CD14-positive monocyte (primary cell): ENCODE measurements at regions not wholly inside any gene's neighbourhood (a gene's known extent, or its start where the extent isn't known, plus 50 kb on each side); places are given as distances from the start of the nearest gene placed in this dataset.

Experiments used
- DNase-seq, 3 donors: peaks; one replicate each; pipeline ENCODE4 v3.0.0-alpha.2; 2011 to 2022
- H2AFZ ChIP-seq: 2 replicates; pipeline ENCODE4 v1.6.0; 2012; ENCODE audit warnings: mild to moderate bottlenecking, low read depth, low read length, inconsistent platforms; ENCODE audit not compliant: insufficient read depth, poor library complexity, severe bottlenecking
- H3K27ac ChIP-seq, 2 donors: 1 replicate in 1 of 2; 2 replicates in 1 of 2; pipeline ENCODE4 v1.5.1; 2012 to 2013; ENCODE audit warnings: low read length in 2 of 2, control low read depth in 1 of 2, inconsistent platforms in 1 of 2, low read depth in 1 of 2, mild to moderate bottlenecking in 1 of 2
- H3K27me3 ChIP-seq, 2 donors: one replicate each; pipeline versions ENCODE4 v1.6.0 to v1.6.1; 2011 to 2013; ENCODE audit warnings: low read length in 2 of 2; ENCODE audit not compliant: control insufficient read depth in 2 of 2, insufficient read depth in 2 of 2
- H3K36me3 ChIP-seq, 2 donors: replicated peaks in 1 of 2; 1 replicate in 1 of 2; 2 replicates in 1 of 2; pipeline versions ENCODE4 v1.5.1 to v1.6.1; 2012 to 2013; ENCODE audit warnings: low read length in 2 of 2, control low read depth in 1 of 2, inconsistent platforms in 1 of 2, mild to moderate bottlenecking in 1 of 2; ENCODE audit not compliant: insufficient read depth in 2 of 2, control insufficient read depth in 1 of 2
- H3K4me1 ChIP-seq, 2 donors: 1 replicate in 1 of 2; 2 replicates in 1 of 2; pipeline versions ENCODE4 v1.5.1 to v1.6.1; 2012 to 2013; ENCODE audit warnings: low read length in 2 of 2, control low read depth in 1 of 2, inconsistent platforms in 1 of 2, mild to moderate bottlenecking in 1 of 2, moderate library complexity in 1 of 2; ENCODE audit not compliant: insufficient read depth in 2 of 2, control insufficient read depth in 1 of 2
- H3K4me2 ChIP-seq: replicated peaks from 2 replicates; pipeline ENCODE3; 2012; ENCODE audit warnings: low read length, moderate library complexity, mild to moderate bottlenecking; ENCODE audit not compliant: poor library complexity, severe bottlenecking; ENCODE audit errors: extremely low read depth
- H3K4me3 ChIP-seq, 3 experiments: fragments of 200-600 bp in 1 of 3; sonication (generic) in 1 of 3; replicated peaks in 1 of 3; 1 replicate in 2 of 3; 2 replicates in 1 of 3; pipeline ENCODE4 v1.5.1; 2011 to 2013; ENCODE audit warnings: low read length in 3 of 3, mild to moderate bottlenecking in 3 of 3, control low read depth in 2 of 3, low read depth in 2 of 3, inconsistent platforms in 1 of 3, moderate library complexity in 1 of 3
- H3K79me2 ChIP-seq: 2 replicates; pipeline ENCODE4 v1.6.0; 2012; ENCODE audit warnings: mild to moderate bottlenecking, control low read depth, inconsistent platforms, low read length, moderate library complexity; ENCODE audit not compliant: insufficient read depth
- H3K9ac ChIP-seq: 2 replicates; pipeline ENCODE4 v1.6.0; 2017; ENCODE audit warnings: low read length, mild to moderate bottlenecking; ENCODE audit not compliant: insufficient read depth, poor library complexity, severe bottlenecking
- H3K9me3 ChIP-seq, 2 donors: replicated peaks in 1 of 2; 1 replicate in 1 of 2; 2 replicates in 1 of 2; pipeline versions ENCODE4 v1.5.1 to v1.6.1; 2012 to 2013; ENCODE audit warnings: low read length in 2 of 2, control low read depth in 1 of 2; ENCODE audit not compliant: control insufficient read depth in 1 of 2, insufficient read depth in 1 of 2
- H4K20me1 ChIP-seq: 2 replicates; pipeline ENCODE4 v1.6.0; 2012; ENCODE audit warnings: mild to moderate bottlenecking, low read length, control low read depth, moderate library complexity; ENCODE audit not compliant: insufficient read depth
- H3K27ac Mint-ChIP-seq, 7 donors: one replicate each; pipeline ENCODE4 v1.8.0; 2020; ENCODE audit warnings: mild to moderate bottlenecking in 7 of 7, mixed read lengths in 7 of 7, moderate library complexity in 6 of 7, inconsistent platforms in 2 of 7
- H3K27me3 Mint-ChIP-seq, 3 donors: one replicate each; pipeline ENCODE4 v1.8.0; 2021 to 2022; ENCODE audit warnings: low read depth in 3 of 3, mild to moderate bottlenecking in 3 of 3, mixed read lengths in 3 of 3, moderate library complexity in 3 of 3, inconsistent platforms in 1 of 3
- H3K36me3 Mint-ChIP-seq, 2 donors: one replicate each; pipeline ENCODE4 v1.8.0; 2020; ENCODE audit warnings: mixed read lengths in 2 of 2, inconsistent platforms in 1 of 2, mild to moderate bottlenecking in 1 of 2
- H3K4me1 Mint-ChIP-seq: one replicate; pipeline ENCODE4 v1.8.0; 2020; ENCODE audit warnings: mild to moderate bottlenecking, mixed read lengths
- H3K4me3 Mint-ChIP-seq, 2 donors: one replicate each; pipeline ENCODE4 v1.8.0; 2020; ENCODE audit warnings: mild to moderate bottlenecking in 2 of 2, mixed read lengths in 2 of 2, moderate library complexity in 1 of 2
- H3K9me3 Mint-ChIP-seq, 7 donors: one replicate each; pipeline ENCODE4 v1.8.0; 2020 to 2022; ENCODE audit warnings: mixed read lengths in 7 of 7, mild to moderate bottlenecking in 6 of 7, moderate library complexity in 6 of 7, inconsistent platforms in 2 of 7
- CTCF ChIP-seq: fragments of 200-600 bp; IDR thresholded peaks from one replicate; pipeline ENCODE4 v1.8.0; 2022; ENCODE audit warnings: antibody characterized with exemption, mild to moderate bottlenecking
- WGBS: methylation state at CpG from one replicate; pipeline ENCODE4 v1.1.5; 2013; ENCODE audit warnings: missing lambda C conversion rate; ENCODE audit not compliant: insufficient coverage; 5-methylcytosine and 5-hydroxymethylcytosine counted together
- intact Hi-C, 2 donors: fragments of 100-400 bp; cut with micrococcal nuclease; formaldehyde crosslinking; loops; one replicate each; pipeline versions ENCODE4 v1.15.0 to v1.15.1; 2023

DNA sequence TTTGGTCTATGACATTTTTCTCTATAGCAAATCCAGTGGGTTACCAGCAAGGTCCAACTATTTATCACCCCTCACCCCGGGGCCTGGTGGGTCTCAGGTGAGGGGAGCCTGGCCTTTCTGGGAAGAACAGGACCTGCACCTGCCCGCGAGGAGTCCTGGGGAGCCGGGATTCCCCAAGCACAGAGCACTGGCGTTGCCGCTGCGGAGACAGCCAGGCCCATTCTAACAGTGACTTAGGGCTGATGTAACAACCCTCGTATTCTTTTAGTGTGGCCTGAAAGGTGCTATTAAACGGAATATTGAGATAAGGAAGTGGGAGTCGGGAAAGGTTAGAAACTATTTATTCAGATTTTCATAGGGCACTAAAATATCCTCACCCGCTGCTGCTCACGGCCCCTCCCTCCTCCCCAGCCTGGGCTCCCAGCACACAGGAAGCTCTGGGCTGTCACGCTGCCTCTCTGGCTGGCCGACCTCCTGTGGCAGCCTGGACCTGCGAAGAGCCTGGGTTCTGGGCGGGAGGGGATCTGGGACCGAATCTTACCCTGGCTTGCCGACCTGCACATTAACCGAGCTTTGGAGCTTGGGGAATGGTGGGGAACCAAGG is 141.2 kb downstream of the MIAT start:
- Histone ChIP-seq H3K9ac (no peak overlapping the region), H3K27ac (no peak overlapping the region), H3K79me2 (no peaks in the 10 kb centered on the region), H4K20me1 (no peaks in the 10 kb centered on the region), H3K27me3 (no peaks in the 10 kb centered on the region), H3K9me3 (no peaks in the 10 kb centered on the region), H3K4me1 (no peaks in the 10 kb centered on the region), H3K4me2 (no peak overlapping the region), H3K36me3 (peaks cover 0 to under 1% of the 10 kb centered on the region in 2 donors), H2AFZ (no peak overlapping the region), H3K4me3 (no peak overlapping the region)
- no peak overlapping the region for H3K4me3 Mint-ChIP-seq
- 99% methylated on average over 8 of the region's 19 CpGs for WGBS
- H3K4me1 Mint-ChIP-seq, result no peaks in the 10 kb centered on the region
- intact Hi-C loops, result no loop called here
- no peak for TF ChIP-seq CTCF
- H3K36me3 Mint-ChIP-seq, result peaks cover 7 to 10% of the 10 kb centered on the region in 2 donors
- no peak for DNase-seq
- peaks cover 0 to 6% (median 1%) of the 10 kb centered on the region in 3 donors for H3K27me3 Mint-ChIP-seq
- H3K27ac Mint-ChIP-seq, result no peak overlapping the region
- H3K9me3 Mint-ChIP-seq, result peaks cover 0 to 3% (median 0%) of the 10 kb centered on the region in 7 donors

DNA sequence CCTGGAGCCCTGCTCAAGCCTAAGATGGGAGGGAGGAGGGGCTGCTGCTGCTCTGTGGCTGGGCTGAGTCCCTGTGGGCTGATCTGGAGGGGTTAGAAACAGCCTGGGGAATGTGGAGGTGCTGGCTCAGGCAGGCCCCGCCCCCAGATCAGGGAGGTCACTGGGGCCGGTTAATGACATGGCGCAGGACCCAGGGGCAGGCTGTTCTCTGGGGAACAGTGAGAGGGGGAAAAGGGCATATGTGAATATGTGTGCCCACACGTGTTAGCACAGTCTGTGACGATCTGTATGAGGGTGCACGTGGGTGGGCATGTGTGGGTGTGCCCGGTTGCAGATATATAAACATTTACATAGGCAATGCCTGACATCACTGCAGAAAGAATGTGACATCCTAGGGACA is 143.5 kb downstream of the MIAT start:
- Histone ChIP-seq H3K9me3 (no peaks in the 10 kb centered on the region), H3K79me2 (no peaks in the 10 kb centered on the region), H4K20me1 (no peaks in the 10 kb centered on the region), H3K4me3 (no peak overlapping the region), H3K36me3 (no peaks in the 10 kb centered on the region), H3K27ac (no peak overlapping the region), H3K4me1 (no peaks in the 10 kb centered on the region), H3K27me3 (no peaks in the 10 kb centered on the region), H3K9ac (no peak overlapping the region), H3K4me2 (no peak overlapping the region), H2AFZ (no peak overlapping the region)
- intact Hi-C loops, result no loop called here
- Mint-ChIP-seq H3K27ac (peak overlapping the region in 1 of 7 donors; percentile 64), H3K9me3 (peaks cover 0 to 3% (median 0%) of the 10 kb centered on the region in 7 donors), H3K4me3 (no peak overlapping the region), H3K36me3 (no peaks in the 10 kb centered on the region), H3K4me1 (no peaks in the 10 kb centered on the region), H3K27me3 (peaks cover 1 to 5% (median 3%) of the 10 kb centered on the region in 3 donors)
- no peak for TF ChIP-seq CTCF
- DNase-seq, result no peak
- WGBS, result 90% methylated on average over 3 of the region's 7 CpGs
